Neural progenitor cell (in vitro differentiated cells): ENCODE measurements at regions not wholly inside any gene's neighbourhood (a gene's known extent, or its start where the extent isn't known, plus 50 kb on each side); places are given as distances from the start of the nearest gene placed in this dataset.

Source experiments
- EZH2 ChIP-seq: fragments of 200-600 bp; sonication (generic); IDR thresholded peaks from 2 replicates; pipeline ENCODE4 v1.6.1; 2017; ENCODE audit warnings: antibody characterized with exemption, mild to moderate bottlenecking, moderate library complexity
- EZH2phosphoT487 ChIP-seq: fragments of 200-600 bp; sonication (generic); IDR thresholded peaks from 2 replicates; pipeline ENCODE4 v1.6.1; 2017; ENCODE audit warnings: antibody characterized with exemption
- TF ChIP-seq, protein P1 (sequence below): fragments of 200-600 bp; sonication (generic); IDR thresholded peaks from 2 replicates; pipeline ENCODE4 v1.5.1; 2017; ENCODE audit warnings: antibody characterized with exemption, mild to moderate bottlenecking

GRCh38 chr3:193833592-193833991, 240.6 kb downstream of the OPA1 start:
- TF ChIP-seq, protein P1, sequence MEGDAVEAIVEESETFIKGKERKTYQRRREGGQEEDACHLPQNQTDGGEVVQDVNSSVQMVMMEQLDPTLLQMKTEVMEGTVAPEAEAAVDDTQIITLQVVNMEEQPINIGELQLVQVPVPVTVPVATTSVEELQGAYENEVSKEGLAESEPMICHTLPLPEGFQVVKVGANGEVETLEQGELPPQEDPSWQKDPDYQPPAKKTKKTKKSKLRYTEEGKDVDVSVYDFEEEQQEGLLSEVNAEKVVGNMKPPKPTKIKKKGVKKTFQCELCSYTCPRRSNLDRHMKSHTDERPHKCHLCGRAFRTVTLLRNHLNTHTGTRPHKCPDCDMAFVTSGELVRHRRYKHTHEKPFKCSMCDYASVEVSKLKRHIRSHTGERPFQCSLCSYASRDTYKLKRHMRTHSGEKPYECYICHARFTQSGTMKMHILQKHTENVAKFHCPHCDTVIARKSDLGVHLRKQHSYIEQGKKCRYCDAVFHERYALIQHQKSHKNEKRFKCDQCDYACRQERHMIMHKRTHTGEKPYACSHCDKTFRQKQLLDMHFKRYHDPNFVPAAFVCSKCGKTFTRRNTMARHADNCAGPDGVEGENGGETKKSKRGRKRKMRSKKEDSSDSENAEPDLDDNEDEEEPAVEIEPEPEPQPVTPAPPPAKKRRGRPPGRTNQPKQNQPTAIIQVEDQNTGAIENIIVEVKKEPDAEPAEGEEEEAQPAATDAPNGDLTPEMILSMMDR: no peak
- TF ChIP-seq EZH2 (no peak), EZH2phosphoT487 (no peak)
